ENCODE measurements at regions not wholly inside any gene's neighbourhood (a gene's known extent, or its start where the extent isn't known, plus 50 kb on each side); places are given as distances from the start of the nearest gene placed in this dataset.

- H3K27ac ChIP-seq (replicated peaks), result no peak overlapping the region
- TF ChIP-seq SPI1 (IDR thresholded peaks at IDR 0.05; ENCODE audit: borderline replicate concordance, low read depth) (no peak), POLR2AphosphoS5 (IDR thresholded peaks at IDR 0.05; ENCODE audit: low read depth) (no peak), REST (IDR thresholded peaks at IDR 0.05; ENCODE audit: insufficient replicate concordance, low read depth) (no peak), GABPA (IDR thresholded peaks at IDR 0.05; ENCODE audit: low read depth) (no peak)
- TF ChIP-seq, protein P1, sequence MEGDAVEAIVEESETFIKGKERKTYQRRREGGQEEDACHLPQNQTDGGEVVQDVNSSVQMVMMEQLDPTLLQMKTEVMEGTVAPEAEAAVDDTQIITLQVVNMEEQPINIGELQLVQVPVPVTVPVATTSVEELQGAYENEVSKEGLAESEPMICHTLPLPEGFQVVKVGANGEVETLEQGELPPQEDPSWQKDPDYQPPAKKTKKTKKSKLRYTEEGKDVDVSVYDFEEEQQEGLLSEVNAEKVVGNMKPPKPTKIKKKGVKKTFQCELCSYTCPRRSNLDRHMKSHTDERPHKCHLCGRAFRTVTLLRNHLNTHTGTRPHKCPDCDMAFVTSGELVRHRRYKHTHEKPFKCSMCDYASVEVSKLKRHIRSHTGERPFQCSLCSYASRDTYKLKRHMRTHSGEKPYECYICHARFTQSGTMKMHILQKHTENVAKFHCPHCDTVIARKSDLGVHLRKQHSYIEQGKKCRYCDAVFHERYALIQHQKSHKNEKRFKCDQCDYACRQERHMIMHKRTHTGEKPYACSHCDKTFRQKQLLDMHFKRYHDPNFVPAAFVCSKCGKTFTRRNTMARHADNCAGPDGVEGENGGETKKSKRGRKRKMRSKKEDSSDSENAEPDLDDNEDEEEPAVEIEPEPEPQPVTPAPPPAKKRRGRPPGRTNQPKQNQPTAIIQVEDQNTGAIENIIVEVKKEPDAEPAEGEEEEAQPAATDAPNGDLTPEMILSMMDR (IDR thresholded peaks at IDR 0.05; ENCODE audit: insufficient read depth, low read length), result no peak
Measured at GRCh38 chr1:8217011-8217711, 100.8 kb upstream of the SLC45A1 start.

GRCh38 chr1:8216005-8216404 is 101.9 kb upstream of the SLC45A1 start:
- H3K27ac ChIP-seq (replicated peaks), result no peak overlapping the region

More at GRCh38 chr1:8217011-8217711, 100.8 kb upstream of the SLC45A1 start:
- H3K4me3 ChIP-seq (replicated peaks; ENCODE audit: insufficient read depth, low read length), result no peak overlapping the region
- no peak for DNase-seq (ENCODE audit: low read depth in 1 of 2, low spot score in 1 of 2)
- peaks cover 10% of the 10 kb centered on the region for H3K27me3 ChIP-seq (ENCODE audit: insufficient read depth, poor library complexity, severe bottlenecking)

More at GRCh38 chr1:8216005-8216404, 101.9 kb upstream of the SLC45A1 start:
- no peak overlapping the region for H3K4me3 ChIP-seq (replicated peaks; ENCODE audit: insufficient read depth, low read length)
- TF ChIP-seq SPI1 (IDR thresholded peaks at IDR 0.05; ENCODE audit: borderline replicate concordance, low read depth), result no peak
- no peak for TF ChIP-seq GABPA (IDR thresholded peaks at IDR 0.05; ENCODE audit: low read depth)
- no peak for TF ChIP-seq REST (IDR thresholded peaks at IDR 0.05; ENCODE audit: insufficient replicate concordance, low read depth)
- TF ChIP-seq POLR2AphosphoS5 (IDR thresholded peaks at IDR 0.05; ENCODE audit: low read depth), result no peak
- TF ChIP-seq, protein P1 (IDR thresholded peaks at IDR 0.05; ENCODE audit: insufficient read depth, low read length), result no peak
- no peak for DNase-seq (ENCODE audit: low read depth in 1 of 2, low spot score in 1 of 2)
- H3K27me3 ChIP-seq (ENCODE audit: insufficient read depth, poor library complexity, severe bottlenecking), result peaks cover 10% of the 10 kb centered on the region
